OCI-LY1 (cell line): ENCODE measurements at regions not wholly inside any gene's neighbourhood (a gene's known extent, or its start where the extent isn't known, plus 50 kb on each side); places are given as distances from the start of the nearest gene placed in this dataset.

Experiments used
- H2AFZ ChIP-seq: fragments of 200-600 bp; sonication (generic), shearing (Covaris generic); 2 replicates; pipeline ENCODE4 v1.6.0; 2014; ENCODE audit warnings: antibody characterized with exemption, mild to moderate bottlenecking, low read length
- H3F3A ChIP-seq: fragments of 200-600 bp; sonication (generic), shearing (Covaris generic); 2 replicates; pipeline ENCODE4 v1.6.0; 2014; ENCODE audit warnings: mild to moderate bottlenecking, antibody characterized with exemption, low read length, moderate library complexity; ENCODE audit not compliant: insufficient read depth
- H3K27ac ChIP-seq: fragments of 200-600 bp; sonication (generic); 2 replicates; pipeline ENCODE4 v1.5.1; 2014; ENCODE audit warnings: low read length, mixed run types, mild to moderate bottlenecking, low read depth; ENCODE audit not compliant: poor library complexity, severe bottlenecking
- H3K27me3 ChIP-seq: fragments of 200-600 bp; sonication (generic); 2 replicates; pipeline ENCODE4 v1.6.0; 2014; ENCODE audit warnings: antibody characterized with exemption, mild to moderate bottlenecking, low read length, moderate library complexity; ENCODE audit not compliant: insufficient read depth
- H3K36me3 ChIP-seq: fragments of 200-600 bp; sonication (generic); 2 replicates; pipeline ENCODE4 v1.6.1; 2014; ENCODE audit warnings: mild to moderate bottlenecking, antibody characterized with exemption, low read length, moderate library complexity, mixed read lengths; ENCODE audit not compliant: insufficient read depth
- H3K4me1 ChIP-seq: fragments of 200-600 bp; sonication (generic); 2 replicates; pipeline ENCODE4 v1.5.1; 2014; ENCODE audit warnings: mild to moderate bottlenecking, low read length, moderate library complexity; ENCODE audit not compliant: insufficient read depth, severe bottlenecking
- H3K4me2 ChIP-seq: fragments of 200-600 bp; sonication (generic), shearing (Covaris generic); 2 replicates; pipeline ENCODE4 v1.6.1; 2014; ENCODE audit warnings: low read length
- H3K4me3 ChIP-seq: fragments of 200-600 bp; sonication (generic); 2 replicates; pipeline ENCODE4 v1.5.1; 2014; ENCODE audit warnings: low read length, low read depth, mild to moderate bottlenecking, mixed read lengths; ENCODE audit not compliant: poor library complexity, severe bottlenecking
- H3K79me2 ChIP-seq: fragments of 200-600 bp; shearing (Covaris generic); 2 replicates; pipeline ENCODE4 v1.6.1; 2016; ENCODE audit warnings: mixed run types, low read length, mixed read lengths; ENCODE audit not compliant: insufficient read depth
- H3K9ac ChIP-seq: fragments of 200-600 bp; sonication (generic), shearing (Covaris generic); 2 replicates; pipeline ENCODE4 v1.6.1; 2014; ENCODE audit warnings: mild to moderate bottlenecking, low read length, mixed read lengths
- H3K9me2 ChIP-seq: fragments of 200-600 bp; sonication (generic), shearing (Covaris generic); 2 replicates; pipeline ENCODE4 v1.6.1; 2014; ENCODE audit warnings: low read depth, mild to moderate bottlenecking, low read length, mixed read lengths
- H3K9me3 ChIP-seq: fragments of 200-600 bp; shearing (Covaris generic); 2 replicates; pipeline ENCODE4 v1.6.1; 2014; ENCODE audit warnings: low read length, mixed read lengths
- H4K20me1 ChIP-seq: fragments of 200-600 bp; sonication (generic), shearing (Covaris generic); 2 replicates; pipeline ENCODE4 v1.6.0; 2016; ENCODE audit warnings: mild to moderate bottlenecking, low read length; ENCODE audit not compliant: insufficient read depth
- EZH2 ChIP-seq: fragments of 200-600 bp; sonication (generic), shearing (Covaris generic); IDR thresholded peaks from 2 replicates; pipeline ENCODE4 v1.8.0; 2017; ENCODE audit warnings: borderline replicate concordance, mixed run types, mild to moderate bottlenecking, antibody characterized with exemption, low read length, moderate library complexity, mixed read lengths
- TF ChIP-seq, protein P1 (sequence below): fragments of 200-600 bp; sonication (generic), shearing (Covaris generic); IDR thresholded peaks from 2 replicates; pipeline ENCODE4 v1.5.1; 2017; ENCODE audit warnings: mild to moderate bottlenecking, antibody characterized with exemption, low read length, moderate library complexity, mixed read lengths

DNA sequence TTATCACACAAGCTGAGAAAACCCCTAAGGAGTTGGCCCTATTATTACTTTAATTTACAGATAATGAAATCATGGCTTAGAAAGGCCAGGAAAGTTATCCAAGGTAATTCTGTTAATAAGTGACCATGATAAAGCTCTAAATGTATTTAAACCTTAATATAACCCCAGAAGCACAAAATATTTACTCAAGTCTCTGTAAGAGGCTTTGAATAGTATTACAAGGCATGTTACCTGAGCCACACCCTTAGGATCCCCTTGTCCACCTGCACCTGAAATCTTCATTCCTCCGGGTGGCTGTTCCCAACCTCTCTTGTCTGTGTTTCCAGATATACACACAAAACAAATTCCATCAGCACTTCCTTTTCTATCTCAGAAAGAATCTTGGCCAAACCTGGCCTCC, 271.6 kb upstream of the BMP2 start:
- TF ChIP-seq EZH2: no peak
- TF ChIP-seq, protein P1, sequence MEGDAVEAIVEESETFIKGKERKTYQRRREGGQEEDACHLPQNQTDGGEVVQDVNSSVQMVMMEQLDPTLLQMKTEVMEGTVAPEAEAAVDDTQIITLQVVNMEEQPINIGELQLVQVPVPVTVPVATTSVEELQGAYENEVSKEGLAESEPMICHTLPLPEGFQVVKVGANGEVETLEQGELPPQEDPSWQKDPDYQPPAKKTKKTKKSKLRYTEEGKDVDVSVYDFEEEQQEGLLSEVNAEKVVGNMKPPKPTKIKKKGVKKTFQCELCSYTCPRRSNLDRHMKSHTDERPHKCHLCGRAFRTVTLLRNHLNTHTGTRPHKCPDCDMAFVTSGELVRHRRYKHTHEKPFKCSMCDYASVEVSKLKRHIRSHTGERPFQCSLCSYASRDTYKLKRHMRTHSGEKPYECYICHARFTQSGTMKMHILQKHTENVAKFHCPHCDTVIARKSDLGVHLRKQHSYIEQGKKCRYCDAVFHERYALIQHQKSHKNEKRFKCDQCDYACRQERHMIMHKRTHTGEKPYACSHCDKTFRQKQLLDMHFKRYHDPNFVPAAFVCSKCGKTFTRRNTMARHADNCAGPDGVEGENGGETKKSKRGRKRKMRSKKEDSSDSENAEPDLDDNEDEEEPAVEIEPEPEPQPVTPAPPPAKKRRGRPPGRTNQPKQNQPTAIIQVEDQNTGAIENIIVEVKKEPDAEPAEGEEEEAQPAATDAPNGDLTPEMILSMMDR: no peak
- Histone ChIP-seq H4K20me1 (no peaks in the 10 kb centered on the region), H3K9me2 (no peaks in the 10 kb centered on the region), H3K4me1 (no peaks in the 10 kb centered on the region), H3K79me2 (no peaks in the 10 kb centered on the region), H3K9me3 (no peaks in the 10 kb centered on the region), H3K4me2 (no peak overlapping the region), H3K36me3 (no peaks in the 10 kb centered on the region), H3K4me3 (no peak overlapping the region), H3K9ac (no peak overlapping the region), H3F3A (no peaks in the 10 kb centered on the region), H3K27me3 (no peaks in the 10 kb centered on the region), H3K27ac (no peak overlapping the region), H2AFZ (no peak overlapping the region)

DNA sequence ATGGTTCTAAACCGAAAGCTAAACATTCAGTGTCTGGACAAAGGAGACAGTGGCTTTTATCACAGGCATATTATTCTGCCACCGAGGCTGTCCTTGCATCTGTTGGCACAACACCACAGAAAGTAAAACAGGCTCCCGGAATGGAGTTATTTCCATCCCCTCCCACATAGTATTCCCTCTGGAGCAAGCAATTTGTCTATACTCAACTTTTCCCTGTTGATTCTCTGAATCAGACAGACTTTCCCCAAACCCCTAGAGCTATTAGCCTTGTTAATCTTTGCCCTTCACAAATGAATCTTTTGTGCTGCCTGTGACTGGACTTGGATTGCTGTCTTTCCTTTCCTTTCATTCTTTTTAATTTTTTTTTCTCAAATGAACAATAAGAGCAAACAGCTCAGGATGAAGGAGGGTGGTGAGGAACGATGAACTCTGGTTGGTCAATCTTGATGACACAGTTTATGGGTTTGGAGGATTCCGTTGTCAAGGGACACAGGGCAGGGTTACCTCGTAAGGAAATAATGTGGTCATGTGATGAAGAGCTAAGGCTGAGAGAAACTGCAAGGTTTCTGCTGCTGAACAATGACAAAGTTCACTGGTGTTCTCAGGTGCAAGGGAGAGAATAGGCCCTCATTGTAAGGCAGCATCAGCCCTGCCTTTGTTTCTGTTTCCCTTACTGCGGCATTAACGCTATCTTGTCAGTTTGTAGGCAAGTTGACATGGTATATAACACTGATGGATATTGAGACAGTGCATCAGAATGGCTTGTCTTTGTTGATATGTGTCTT, 275.0 kb upstream of the BMP2 start:
- Histone ChIP-seq H3K79me2 (no peaks in the 10 kb centered on the region), H3K4me2 (no peak overlapping the region), H4K20me1 (no peaks in the 10 kb centered on the region), H3K9me2 (no peaks in the 10 kb centered on the region), H3K9ac (no peak overlapping the region), H3K27ac (no peak overlapping the region), H2AFZ (no peak overlapping the region), H3K4me1 (no peaks in the 10 kb centered on the region), H3K9me3 (no peaks in the 10 kb centered on the region), H3F3A (no peaks in the 10 kb centered on the region), H3K4me3 (no peak overlapping the region), H3K27me3 (no peaks in the 10 kb centered on the region), H3K36me3 (no peaks in the 10 kb centered on the region)
- TF ChIP-seq, protein P1: no peak
- TF ChIP-seq EZH2: no peak

DNA sequence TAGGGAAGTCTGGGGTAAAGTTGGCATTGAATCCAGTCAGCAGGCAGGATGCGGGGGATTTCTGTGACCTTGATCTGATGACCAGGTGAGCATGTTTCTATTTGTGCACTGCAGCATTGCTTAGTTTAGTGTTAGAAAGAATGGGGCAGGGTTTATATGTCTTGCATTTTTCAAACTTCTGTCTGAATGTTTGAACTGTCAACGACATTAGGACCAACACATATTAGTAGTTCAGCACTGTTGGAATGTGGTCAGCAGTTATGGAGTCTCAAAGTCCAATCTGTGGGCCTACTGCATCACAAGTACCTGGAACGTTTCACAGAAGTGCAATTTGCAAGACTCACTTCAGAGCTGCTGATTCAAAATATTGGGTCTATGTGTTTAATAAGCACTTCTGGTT, 276.6 kb upstream of the BMP2 start:
- no peak overlapping the region for H3K4me2 ChIP-seq
- no peaks in the 10 kb centered on the region for H3K9me2 ChIP-seq
- H3K27ac ChIP-seq: no peak overlapping the region
- H3K36me3 ChIP-seq: no peaks in the 10 kb centered on the region
- no peaks in the 10 kb centered on the region for H4K20me1 ChIP-seq
- no peaks in the 10 kb centered on the region for H3F3A ChIP-seq
- no peak overlapping the region for H3K9ac ChIP-seq
- no peak for TF ChIP-seq EZH2
- TF ChIP-seq, protein P1: no peak
- H3K4me3 ChIP-seq: no peak overlapping the region
- no peak overlapping the region for H2AFZ ChIP-seq
- no peaks in the 10 kb centered on the region for H3K9me3 ChIP-seq
- H3K79me2 ChIP-seq: no peaks in the 10 kb centered on the region
- no peaks in the 10 kb centered on the region for H3K4me1 ChIP-seq
- no peaks in the 10 kb centered on the region for H3K27me3 ChIP-seq
